ENCODE measurements at regions not wholly inside any gene's neighbourhood (a gene's known extent, or its start where the extent isn't known, plus 50 kb on each side); places are given as distances from the start of the nearest gene placed in this dataset.

GRCh38 chr22:25482091-25482760 is 82.2 kb upstream of the GRK3 start:
- Mint-ChIP-seq H3K9me3 (ENCODE audit: insufficient read depth) (no peaks in the 10 kb centered on the region), H3K27me3 (no peaks in the 10 kb centered on the region), H3K27ac (no peak overlapping the region), H3K4me3 (no peak overlapping the region), H3K4me1 (no peaks in the 10 kb centered on the region)
- H3K9ac ChIP-seq (ENCODE audit: low read length), result no peak overlapping the region
- no peak overlapping the region for H3K27ac ChIP-seq (ENCODE audit: low read length in 2 of 2)
- no peak overlapping the region for H2AFZ ChIP-seq (ENCODE audit: insufficient read depth, low read depth, low read length, poor library complexity, severe bottlenecking)
- no peak for TF ChIP-seq EZH2 (IDR thresholded peaks at IDR 0.05; ENCODE audit: borderline replicate concordance, insufficient read depth, low read depth, low read length, poor library complexity, severe bottlenecking)
- no peak for TF ChIP-seq CTCF (IDR thresholded peaks at IDR 0.05)
- no peak overlapping the region for H3K4me2 ChIP-seq (replicated peaks; ENCODE audit: low read depth, low read length, poor library complexity, severe bottlenecking)
- H3K79me2 ChIP-seq (ENCODE audit: control insufficient read depth, insufficient read depth, low read length), result no peaks in the 10 kb centered on the region
- peaks cover 0 to 11% (median 0%) of the 10 kb centered on the region in 3 donors for H3K9me3 ChIP-seq (ENCODE audit: control extremely low read depth in 1 of 3, control insufficient read depth in 2 of 3, insufficient read depth in 1 of 3, low read length in 2 of 3)
- CTCF ChIA-PET, result no interaction called here
- intact Hi-C loops (cut with micrococcal nuclease), result no loop called here
- ATAC-seq (ENCODE audit: low read depth), result no peak
- no peak for DNase-seq
- no peaks in the 10 kb centered on the region for H3K4me1 ChIP-seq (ENCODE audit: control insufficient read depth in 2 of 2, insufficient read depth in 2 of 2, low read length in 2 of 2)
- H3K27me3 ChIP-seq (replicated peaks in 1 of 4; ENCODE audit: control extremely low read depth in 1 of 4, control insufficient read depth in 3 of 4, insufficient read depth in 4 of 4, low read length in 3 of 4), result peaks cover 0 to under 1% (median 0%) of the 10 kb centered on the region in 4 experiments
- H4K20me1 ChIP-seq (ENCODE audit: control insufficient read depth, insufficient read depth, low read length, poor library complexity, severe bottlenecking), result no peaks in the 10 kb centered on the region
- H3K4me3 ChIP-seq (ENCODE audit: control extremely low read depth in 1 of 5, extremely low read depth in 1 of 5, insufficient read depth in 1 of 5, low read depth in 2 of 5, low read length in 4 of 5), result no peak overlapping the region
- POLR2A ChIA-PET, result no interaction called here
- H3K36me3 ChIP-seq (replicated peaks in 1 of 2; ENCODE audit: control extremely low read depth in 1 of 2, control insufficient read depth in 1 of 2, extremely low read depth in 1 of 2, insufficient read depth in 2 of 2, low read length in 1 of 2), result peaks cover 0 to 10% of the 10 kb centered on the region in 2 experiments
- 100% methylated on average over 1 of the region's 5 CpGs for WGBS (ENCODE audit: insufficient coverage)

DNA sequence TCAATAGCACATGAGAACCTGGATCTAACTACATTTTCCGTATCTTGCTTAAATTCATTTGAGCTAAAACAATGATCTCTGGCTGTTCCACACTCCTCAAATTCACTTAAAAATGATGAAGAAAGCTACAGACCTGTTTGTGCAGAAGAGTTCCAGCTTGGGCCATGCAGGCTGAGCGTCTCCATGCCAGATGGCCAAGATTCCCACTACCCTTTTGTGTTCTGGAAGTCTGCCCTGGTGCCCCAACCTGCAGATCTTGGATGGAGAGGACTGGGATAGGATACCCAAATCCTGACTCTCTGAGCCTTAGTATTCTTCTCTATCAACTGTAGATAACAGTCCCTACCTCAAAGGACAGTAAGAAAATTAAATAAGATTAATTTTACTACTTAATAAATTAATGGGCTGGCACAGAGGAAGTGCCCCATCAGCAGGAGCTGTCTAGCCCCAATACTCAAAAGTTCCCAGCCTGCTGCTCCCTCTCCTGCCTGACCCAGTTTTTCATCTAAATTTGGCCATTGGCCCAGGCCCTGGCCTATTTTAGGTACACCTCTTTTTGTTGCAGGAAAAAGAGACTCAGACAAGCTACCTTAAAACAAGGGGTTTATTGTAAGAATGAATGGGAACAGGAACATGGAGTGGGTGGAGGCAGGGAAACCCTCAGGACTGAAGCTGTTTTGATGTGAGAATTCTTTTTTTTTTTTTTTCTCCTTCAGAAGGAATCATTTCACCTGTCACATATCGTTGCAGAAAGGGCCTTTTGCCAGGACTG is 81.4 kb upstream of the GRK3 start:
- Histone ChIP-seq H3K27ac (ENCODE audit: low read length in 2 of 2) (no peak overlapping the region), H3K4me2 (replicated peaks; ENCODE audit: low read depth, low read length, poor library complexity, severe bottlenecking) (no peak overlapping the region), H3K4me3 (ENCODE audit: control extremely low read depth in 1 of 5, extremely low read depth in 1 of 5, insufficient read depth in 1 of 5, low read depth in 2 of 5, low read length in 4 of 5) (no peak overlapping the region), H2AFZ (ENCODE audit: insufficient read depth, low read depth, low read length, poor library complexity, severe bottlenecking) (no peak overlapping the region), H3K79me2 (ENCODE audit: control insufficient read depth, insufficient read depth, low read length) (no peaks in the 10 kb centered on the region), H3K4me1 (ENCODE audit: control insufficient read depth in 2 of 2, insufficient read depth in 2 of 2, low read length in 2 of 2) (no peaks in the 10 kb centered on the region), H3K36me3 (replicated peaks in 1 of 2; ENCODE audit: control extremely low read depth in 1 of 2, control insufficient read depth in 1 of 2, extremely low read depth in 1 of 2, insufficient read depth in 2 of 2, low read length in 1 of 2) (peaks cover 0 to 10% of the 10 kb centered on the region in 2 experiments), H3K27me3 (replicated peaks in 1 of 4; ENCODE audit: control extremely low read depth in 1 of 4, control insufficient read depth in 3 of 4, insufficient read depth in 4 of 4, low read length in 3 of 4) (no peaks in the 10 kb centered on the region), H4K20me1 (ENCODE audit: control insufficient read depth, insufficient read depth, low read length, poor library complexity, severe bottlenecking) (no peaks in the 10 kb centered on the region), H3K9me3 (ENCODE audit: control extremely low read depth in 1 of 3, control insufficient read depth in 2 of 3, insufficient read depth in 1 of 3, low read length in 2 of 3) (peaks cover 0 to 5% (median 0%) of the 10 kb centered on the region in 3 donors), H3K9ac (ENCODE audit: low read length) (no peak overlapping the region)
- ATAC-seq (ENCODE audit: low read depth) (no peak), DNase-seq (no peak)
- whole genome bisulfite sequencing (ENCODE audit: insufficient coverage), result 100% methylated on average over 1 of the region's 3 CpGs
- Mint-ChIP-seq H3K4me1 (no peaks in the 10 kb centered on the region), H3K27ac (no peak overlapping the region), H3K9me3 (ENCODE audit: insufficient read depth) (no peaks in the 10 kb centered on the region), H3K27me3 (no peaks in the 10 kb centered on the region), H3K4me3 (no peak overlapping the region)
- ChIA-PET POLR2A (no interaction called here), CTCF (interaction anchor here (0.5 to 1.0 kb wide), 2 partner anchors 61 to 139 kb away, joined by 3 read pairs; no protein-coding TSS in a partner anchor)
- intact Hi-C loops (cut with micrococcal nuclease), result no loop called here
- TF ChIP-seq EZH2 (IDR thresholded peaks at IDR 0.05; ENCODE audit: borderline replicate concordance, insufficient read depth, low read depth, low read length, poor library complexity, severe bottlenecking), result no peak
- TF ChIP-seq CTCF (IDR thresholded peaks at IDR 0.05), result no peak

Data from B cell (primary cell).